Peyer's patch (tissue), 4 donors: ENCODE measurements at regions not wholly inside any gene's neighbourhood (a gene's known extent, or its start where the extent isn't known, plus 50 kb on each side); places are given as distances from the start of the nearest gene placed in this dataset.

Source experiments
- DNase-seq, 3 donors: peaks; one replicate each; pipeline ENCODE4 v3.0.0-alpha.2; 2017 to 2019
- H3K27ac ChIP-seq, 4 donors: fragments of 200-600 bp; sonication (generic); one replicate each; pipeline ENCODE4 v1.5.1; 2016 to 2019
- H3K27me3 ChIP-seq, 2 donors: fragments of 200-600 bp; sonication (generic); one replicate each; pipeline ENCODE4 v1.5.1; 2019
- H3K36me3 ChIP-seq, 3 donors: fragments of 200-600 bp; sonication (generic); one replicate each; pipeline ENCODE4 v1.5.1; 2016 to 2019
- H3K4me1 ChIP-seq, 4 donors: fragments of 200-600 bp; sonication (generic); one replicate each; pipeline ENCODE4 v1.5.1; 2016 to 2019
- H3K4me3 ChIP-seq, 4 donors: fragments of 200-600 bp; sonication (generic); 1 replicate in 3 of 4; 2 replicates in 1 of 4; pipeline ENCODE4 v1.5.1; 2016 to 2019; ENCODE audit warnings: mild to moderate bottlenecking in 1 of 4
- H3K9me3 ChIP-seq, 4 donors: fragments of 200-600 bp; sonication (generic); one replicate each; pipeline ENCODE4 v1.5.1; 2016 to 2019; ENCODE audit warnings: mild to moderate bottlenecking in 1 of 4
- CTCF ChIP-seq, 6 experiments: fragments of 450-650 bp in 4 of 6; fragments of 200-600 bp in 2 of 6; sonication (generic) in 1 of 6; IDR thresholded peaks; one replicate each; pipeline ENCODE4 v1.5.1; 2017 to 2019; ENCODE audit warnings: antibody characterized with exemption in 6 of 6, mild to moderate bottlenecking in 3 of 6, moderate library complexity in 1 of 6
- POLR2A ChIP-seq, 2 donors: fragments of 450-650 bp; IDR thresholded peaks; one replicate each; pipeline ENCODE4 v1.5.1; 2017; ENCODE audit warnings: antibody characterized with exemption in 2 of 2, mild to moderate bottlenecking in 2 of 2, moderate library complexity in 2 of 2

- Histone ChIP-seq H3K4me1 (peaks cover 0 to 7% (median 0%) of the 10 kb centered on the region in 4 donors), H3K27ac (no peak overlapping the region)
- no peak for DNase-seq
These were observed 80.7 kb upstream of the C9orf72 start for GRCh38 chr9:27653957-27654356.

GRCh38 chr9:27654629-27655285 lies 81.5 kb upstream of the C9orf72 start:
- Histone ChIP-seq H3K27ac (no peak overlapping the region), H3K9me3 (no peaks in the 10 kb centered on the region), H3K36me3 (no peaks in the 10 kb centered on the region), H3K4me1 (peaks cover 0 to 7% (median 0%) of the 10 kb centered on the region in 4 donors), H3K27me3 (no peaks in the 10 kb centered on the region), H3K4me3 (no peak overlapping the region)
- DNase-seq = peak in 1 of 3 donors; percentile 69
- TF ChIP-seq POLR2A (IDR thresholded peaks at IDR 0.05) (no peak), CTCF (IDR thresholded peaks at IDR 0.05) (no peak)

More at GRCh38 chr9:27653957-27654356, 80.7 kb upstream of the C9orf72 start:
- no peak for TF ChIP-seq POLR2A (IDR thresholded peaks at IDR 0.05)
- TF ChIP-seq CTCF (IDR thresholded peaks at IDR 0.05) = no peak
- Histone ChIP-seq H3K27me3 (no peaks in the 10 kb centered on the region), H3K36me3 (no peaks in the 10 kb centered on the region), H3K9me3 (no peaks in the 10 kb centered on the region), H3K4me3 (no peak overlapping the region)

GRCh38 chr9:27655441-27655840 lies 82.2 kb upstream of the C9orf72 start:
- TF ChIP-seq CTCF (IDR thresholded peaks at IDR 0.05) = no peak
- no peak for TF ChIP-seq POLR2A (IDR thresholded peaks at IDR 0.05)

GRCh38 chr9:27659001-27659400 lies 85.7 kb upstream of the C9orf72 start:
- no peaks in the 10 kb centered on the region for H3K9me3 ChIP-seq
- no peak overlapping the region for H3K4me3 ChIP-seq
- no peaks in the 10 kb centered on the region for H3K27me3 ChIP-seq
- no peak overlapping the region for H3K27ac ChIP-seq
- DNase-seq = no peak
- peaks cover 0 to 7% (median 0%) of the 10 kb centered on the region in 4 donors for H3K4me1 ChIP-seq
- no peaks in the 10 kb centered on the region for H3K36me3 ChIP-seq
- TF ChIP-seq POLR2A (IDR thresholded peaks at IDR 0.05) (no peak), CTCF (IDR thresholded peaks at IDR 0.05) (no peak)

More at GRCh38 chr9:27655441-27655840, 82.2 kb upstream of the C9orf72 start:
- no peak overlapping the region for H3K27ac ChIP-seq
- H3K9me3 ChIP-seq = no peaks in the 10 kb centered on the region
- H3K27me3 ChIP-seq = no peaks in the 10 kb centered on the region
- H3K36me3 ChIP-seq = no peaks in the 10 kb centered on the region
- peaks cover 0 to 7% (median 0%) of the 10 kb centered on the region in 4 donors for H3K4me1 ChIP-seq
- no peak for DNase-seq
- no peak overlapping the region for H3K4me3 ChIP-seq

GRCh38 chr9:27659571-27659970 lies 86.3 kb upstream of the C9orf72 start:
- Histone ChIP-seq H3K27me3 (no peaks in the 10 kb centered on the region), H3K4me1 (peaks cover 0 to 7% (median 0%) of the 10 kb centered on the region in 4 donors), H3K36me3 (no peaks in the 10 kb centered on the region), H3K9me3 (no peaks in the 10 kb centered on the region), H3K4me3 (no peak overlapping the region), H3K27ac (no peak overlapping the region)
- no peak for DNase-seq
- no peak for TF ChIP-seq POLR2A (IDR thresholded peaks at IDR 0.05)
- TF ChIP-seq CTCF (IDR thresholded peaks at IDR 0.05) = no peak
